LNCaP clone FGC (cell line): ENCODE measurements at regions not wholly inside any gene's neighbourhood (a gene's known extent, or its start where the extent isn't known, plus 50 kb on each side); places are given as distances from the start of the nearest gene placed in this dataset.
"Not testable (repeated sequence)": the region's sequence is repeated elsewhere in the genome, so short reads cannot be mapped to it uniquely, and the experiment has no call there.

Source experiments
- DNase-seq: peaks from one replicate; pipeline ENCODE4 v3.0.0-alpha.2; 2011; ENCODE audit warnings: low read depth
- H3K4me3 ChIP-seq: 2 replicates; pipeline ENCODE4 v1.5.1; 2011; ENCODE audit warnings: mild to moderate bottlenecking, low read depth, low read length, control low read depth
- TF ChIP-seq, protein P1 (sequence below): IDR thresholded peaks from 2 replicates; pipeline ENCODE4 v1.5.1; 2012; ENCODE audit warnings: mild to moderate bottlenecking; ENCODE audit not compliant: control insufficient read depth, insufficient read depth; ENCODE audit errors: extremely low read depth

DNA sequence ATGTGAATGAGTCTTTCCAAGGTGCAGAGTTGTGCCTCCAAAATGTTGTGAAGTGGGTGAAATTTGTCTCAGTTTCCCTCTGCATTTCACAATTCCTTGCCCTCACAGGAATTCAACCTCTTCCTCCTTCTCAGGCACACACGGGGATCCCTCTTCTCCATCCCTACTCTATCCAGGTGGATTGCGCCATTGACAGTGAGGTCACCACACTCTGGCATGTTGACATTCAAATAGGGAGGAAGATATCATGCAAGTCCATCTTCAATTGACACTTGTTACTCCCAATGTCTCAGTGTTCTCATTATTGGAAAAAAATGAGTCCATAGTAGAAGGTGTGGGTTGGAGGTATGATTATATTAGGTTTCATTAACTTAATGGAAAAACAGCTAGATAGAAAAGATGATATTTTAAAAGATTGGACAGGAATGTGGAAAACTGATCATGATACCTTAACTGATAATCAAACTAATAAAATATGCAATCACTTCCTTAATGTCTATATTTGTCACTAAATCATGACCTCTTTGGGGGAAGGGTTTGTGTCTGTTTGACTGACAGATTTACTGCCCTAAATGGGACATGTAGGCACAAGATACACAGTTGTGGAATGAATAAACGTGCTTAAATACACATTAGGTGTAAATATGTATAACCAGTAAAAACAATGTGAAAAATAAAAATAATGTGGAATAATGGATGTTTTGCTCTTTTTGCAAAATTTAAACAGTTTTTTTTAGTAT lies 213.8 kb upstream of the SLC8A1 start:
- TF ChIP-seq, protein P1, sequence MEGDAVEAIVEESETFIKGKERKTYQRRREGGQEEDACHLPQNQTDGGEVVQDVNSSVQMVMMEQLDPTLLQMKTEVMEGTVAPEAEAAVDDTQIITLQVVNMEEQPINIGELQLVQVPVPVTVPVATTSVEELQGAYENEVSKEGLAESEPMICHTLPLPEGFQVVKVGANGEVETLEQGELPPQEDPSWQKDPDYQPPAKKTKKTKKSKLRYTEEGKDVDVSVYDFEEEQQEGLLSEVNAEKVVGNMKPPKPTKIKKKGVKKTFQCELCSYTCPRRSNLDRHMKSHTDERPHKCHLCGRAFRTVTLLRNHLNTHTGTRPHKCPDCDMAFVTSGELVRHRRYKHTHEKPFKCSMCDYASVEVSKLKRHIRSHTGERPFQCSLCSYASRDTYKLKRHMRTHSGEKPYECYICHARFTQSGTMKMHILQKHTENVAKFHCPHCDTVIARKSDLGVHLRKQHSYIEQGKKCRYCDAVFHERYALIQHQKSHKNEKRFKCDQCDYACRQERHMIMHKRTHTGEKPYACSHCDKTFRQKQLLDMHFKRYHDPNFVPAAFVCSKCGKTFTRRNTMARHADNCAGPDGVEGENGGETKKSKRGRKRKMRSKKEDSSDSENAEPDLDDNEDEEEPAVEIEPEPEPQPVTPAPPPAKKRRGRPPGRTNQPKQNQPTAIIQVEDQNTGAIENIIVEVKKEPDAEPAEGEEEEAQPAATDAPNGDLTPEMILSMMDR = no peak
- no peak for DNase-seq
- no peak overlapping the region for H3K4me3 ChIP-seq

DNA sequence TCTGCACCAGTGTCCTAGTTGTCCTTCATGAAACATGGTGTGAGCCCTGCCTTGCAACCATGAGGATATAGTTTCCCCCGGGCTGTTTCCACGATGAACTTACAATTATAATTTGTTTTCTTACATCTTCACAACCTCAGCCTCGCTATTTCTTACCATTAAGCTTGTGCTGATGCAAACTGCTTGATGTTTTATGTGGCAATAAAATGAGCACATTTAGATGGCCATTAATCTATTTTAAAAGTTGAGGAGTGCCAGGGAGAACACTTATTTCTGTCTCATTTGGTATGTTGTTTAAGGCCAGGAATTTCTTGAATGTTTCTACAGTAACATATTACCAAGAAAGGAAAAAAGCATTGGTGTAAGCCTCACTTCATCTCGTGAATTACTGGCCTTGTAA lies 214.5 kb upstream of the SLC8A1 start:
- TF ChIP-seq, protein P1 = no peak
- H3K4me3 ChIP-seq = no peak overlapping the region
- no peak for DNase-seq

DNA sequence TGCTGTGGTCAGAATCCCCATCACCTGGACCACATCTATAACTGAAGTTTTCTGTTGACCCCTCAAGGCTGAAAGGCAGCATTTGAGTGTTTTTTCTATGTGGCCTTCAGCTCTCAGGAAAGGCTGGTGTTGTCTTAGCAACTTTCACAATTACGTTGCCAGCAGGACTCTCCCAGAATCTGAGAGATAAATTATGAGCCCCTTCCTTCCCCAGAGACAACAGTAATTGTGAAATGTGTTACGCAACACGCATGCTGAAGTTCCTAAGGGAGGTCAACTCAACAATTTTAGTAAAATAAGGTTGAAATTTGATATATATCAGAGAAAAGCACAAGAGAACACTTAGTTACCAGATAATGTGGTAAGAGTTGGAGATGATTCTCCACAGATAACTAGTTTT lies 216.5 kb upstream of the SLC8A1 start:
- TF ChIP-seq, protein P1 = no peak
- no peak overlapping the region for H3K4me3 ChIP-seq
- DNase-seq = no peak

DNA sequence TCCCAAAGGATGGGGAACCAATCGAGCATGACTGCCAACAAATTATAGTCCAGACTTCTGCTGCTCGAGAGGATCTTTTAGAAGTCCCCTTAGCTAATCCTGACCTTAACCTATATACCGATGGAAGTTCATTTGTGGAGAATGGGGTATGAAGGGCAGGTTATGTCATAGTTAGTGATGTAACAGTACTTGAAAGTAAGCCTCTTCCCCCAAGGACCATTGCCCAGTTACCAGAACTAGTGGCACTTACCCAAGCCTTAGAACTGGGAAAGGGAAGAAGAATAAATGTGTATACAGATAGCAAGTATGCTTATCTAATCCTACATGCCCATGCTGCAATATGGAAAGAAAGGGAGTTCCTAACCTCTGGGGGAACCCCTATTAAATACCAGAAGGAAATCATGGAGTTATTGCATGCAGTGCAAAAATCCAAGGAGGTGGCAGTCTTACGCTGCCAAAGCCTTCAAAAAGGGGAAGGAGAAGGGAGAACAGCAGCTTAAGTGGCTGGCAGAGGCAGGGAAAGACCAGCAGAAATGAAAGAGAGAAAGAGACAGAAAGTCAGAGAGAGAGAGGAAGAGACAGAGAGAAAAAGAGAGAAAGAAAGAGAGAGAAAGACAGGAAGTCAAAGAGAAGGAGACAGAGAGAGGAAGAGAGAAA lies 224.4 kb upstream of the SLC8A1 start:
- H3K4me3 ChIP-seq, DNase-seq: not testable (repeated sequence)

DNA sequence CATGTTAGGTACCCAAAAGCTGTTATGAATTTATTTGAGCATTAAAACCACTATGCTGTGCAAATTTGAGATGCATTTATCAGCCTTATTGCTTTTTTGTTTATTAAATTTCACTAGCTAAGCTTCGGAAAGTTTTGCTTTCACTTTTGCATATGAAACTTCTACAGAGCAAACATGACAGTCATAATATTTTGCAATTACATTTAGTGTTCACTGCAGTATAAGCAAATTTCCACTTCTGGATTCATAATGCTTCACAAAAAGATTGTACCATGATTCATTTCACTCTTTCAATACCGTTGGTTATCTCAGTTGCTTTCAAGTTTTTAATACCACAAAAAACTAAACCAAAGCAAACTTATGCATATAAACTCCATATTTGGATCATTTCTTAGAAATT lies 228.7 kb upstream of the SLC8A1 start:
- TF ChIP-seq, protein P1 = no peak
- no peak for DNase-seq
- no peak overlapping the region for H3K4me3 ChIP-seq

DNA sequence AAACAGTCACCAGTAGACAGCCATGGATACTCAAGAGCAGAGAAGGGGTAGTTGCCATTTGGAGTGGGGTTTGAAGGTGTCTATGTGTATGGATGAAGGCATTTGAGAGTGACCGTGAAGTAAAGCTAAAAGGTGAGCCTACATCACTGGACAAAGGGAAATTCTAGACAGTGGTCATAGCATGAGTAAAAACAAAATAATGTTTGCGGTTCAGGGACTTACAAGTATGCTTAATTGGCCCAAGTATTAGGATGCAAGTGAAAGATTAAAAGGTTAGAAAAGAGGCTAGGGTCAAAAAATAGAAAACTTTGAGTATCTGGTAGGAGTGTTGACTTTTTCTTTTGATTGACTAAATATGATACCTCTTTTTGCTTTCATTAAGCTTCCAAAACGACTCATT lies 238.1 kb upstream of the SLC8A1 start:
- no peak overlapping the region for H3K4me3 ChIP-seq
- DNase-seq = no peak
- TF ChIP-seq, protein P1 = no peak

DNA sequence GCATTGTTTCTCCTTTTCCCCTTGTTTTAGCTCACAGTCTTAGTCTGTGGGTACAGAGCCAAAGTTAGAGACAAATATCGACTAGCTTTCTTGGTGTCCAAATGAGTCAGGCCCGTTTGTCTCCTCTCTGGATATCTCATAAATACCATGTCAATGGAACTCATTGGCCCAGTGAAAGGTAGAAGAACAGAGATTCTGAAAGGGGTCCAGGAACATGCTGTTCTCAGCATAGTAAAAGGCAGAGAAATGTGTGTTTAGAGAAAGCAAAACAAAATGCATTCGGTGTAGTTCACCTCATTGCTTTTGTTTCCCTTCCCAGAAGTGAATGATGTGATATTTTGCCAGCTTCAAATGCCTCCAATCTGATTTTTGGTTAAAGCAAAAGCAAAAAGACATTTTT lies 238.6 kb upstream of the SLC8A1 start:
- TF ChIP-seq, protein P1 = no peak
- no peak for DNase-seq

More for the DNA sequence above, 238.6 kb upstream of the SLC8A1 start:
- H3K4me3 ChIP-seq = no peak overlapping the region
